ENCODE measurements at regions not wholly inside any gene's neighbourhood (a gene's known extent, or its start where the extent isn't known, plus 50 kb on each side); places are given as distances from the start of the nearest gene placed in this dataset.
"Not testable (repeated sequence)": the region's sequence is repeated elsewhere in the genome, so short reads cannot be mapped to it uniquely, and the experiment has no call there.

DNA sequence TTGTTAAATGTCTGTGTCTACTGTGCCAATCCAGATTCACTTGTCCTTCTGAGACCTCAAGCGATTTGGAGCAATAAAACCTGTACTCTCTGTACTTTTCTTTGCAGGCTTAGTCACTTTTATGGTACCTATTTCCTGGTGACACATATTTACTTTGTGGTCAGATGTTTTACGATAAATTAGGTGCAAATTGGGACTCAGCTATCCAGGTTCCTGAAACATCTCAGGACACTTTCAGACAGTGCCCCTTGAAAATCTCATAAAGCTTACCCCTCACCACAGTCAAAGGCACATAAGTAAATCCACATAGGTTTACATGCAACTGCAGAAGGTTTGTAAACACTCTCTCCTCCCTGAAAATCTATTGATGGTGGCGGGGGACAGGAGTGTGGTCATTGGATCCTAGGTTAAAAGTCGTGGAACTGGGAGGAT is 438.8 kb downstream of the EFNB2 start:
- DNase-seq (ENCODE audit: low spot score): no peak

DNA sequence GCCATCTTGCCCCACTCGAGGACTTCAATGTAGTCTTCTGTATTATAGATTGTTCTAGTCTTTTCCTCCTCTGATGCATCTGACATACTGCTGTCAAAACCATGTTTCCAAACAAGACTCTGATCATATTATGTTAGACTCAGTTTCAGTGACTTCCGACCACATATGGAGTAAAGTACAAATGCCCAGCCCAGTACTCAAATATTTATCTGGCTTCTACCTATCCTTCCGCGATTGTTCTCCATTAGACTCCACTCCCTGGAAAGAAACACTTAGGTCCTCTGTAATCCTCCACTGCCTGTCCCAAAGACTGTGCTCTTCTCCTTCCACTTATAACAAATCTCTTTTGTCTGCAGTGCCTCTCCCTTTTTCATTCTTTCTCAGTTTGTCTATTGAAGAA is 439.5 kb downstream of the EFNB2 start:
- DNase-seq (ENCODE audit: low spot score): no peak

DNA sequence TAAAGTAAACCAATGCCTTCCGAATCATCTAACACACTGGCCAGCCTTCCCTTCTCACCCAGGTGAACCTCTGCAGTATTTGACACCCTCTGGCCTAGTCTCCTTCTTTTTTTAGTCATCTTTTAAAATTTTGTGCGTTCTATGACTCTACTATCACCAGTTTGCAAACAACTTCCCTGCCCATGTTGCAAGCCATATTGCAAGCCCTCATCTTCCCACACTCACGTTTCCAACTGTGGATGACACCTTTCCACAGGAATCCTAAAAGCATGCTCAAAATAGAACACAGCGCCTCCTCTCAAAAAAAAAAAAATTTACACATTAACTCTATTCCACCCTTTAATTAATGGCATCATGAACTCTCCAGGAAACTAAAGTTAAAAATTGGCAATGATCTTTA is 440.1 kb downstream of the EFNB2 start:
- DNase-seq (ENCODE audit: low spot score): no peak

DNA sequence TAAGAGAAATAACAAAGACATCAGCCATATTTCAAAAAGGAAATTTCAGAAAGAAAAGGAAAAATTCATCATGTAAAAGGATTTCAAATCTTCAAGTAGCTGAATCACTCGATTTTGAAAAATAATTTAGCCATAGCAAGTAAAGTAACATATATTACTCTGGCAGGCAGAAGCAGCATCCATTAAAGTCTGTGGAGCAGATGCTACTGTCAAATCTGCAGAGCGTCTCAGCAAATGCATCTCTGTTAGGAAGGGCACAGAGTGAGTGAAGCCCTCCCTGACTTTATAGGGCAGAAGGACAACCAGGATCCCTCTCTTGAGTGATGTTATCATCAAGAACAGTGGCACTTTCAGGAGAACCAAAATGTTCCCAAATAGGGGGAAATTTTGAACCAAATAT is 445.5 kb downstream of the EFNB2 start:
- no peak for DNase-seq (ENCODE audit: low spot score)

DNA sequence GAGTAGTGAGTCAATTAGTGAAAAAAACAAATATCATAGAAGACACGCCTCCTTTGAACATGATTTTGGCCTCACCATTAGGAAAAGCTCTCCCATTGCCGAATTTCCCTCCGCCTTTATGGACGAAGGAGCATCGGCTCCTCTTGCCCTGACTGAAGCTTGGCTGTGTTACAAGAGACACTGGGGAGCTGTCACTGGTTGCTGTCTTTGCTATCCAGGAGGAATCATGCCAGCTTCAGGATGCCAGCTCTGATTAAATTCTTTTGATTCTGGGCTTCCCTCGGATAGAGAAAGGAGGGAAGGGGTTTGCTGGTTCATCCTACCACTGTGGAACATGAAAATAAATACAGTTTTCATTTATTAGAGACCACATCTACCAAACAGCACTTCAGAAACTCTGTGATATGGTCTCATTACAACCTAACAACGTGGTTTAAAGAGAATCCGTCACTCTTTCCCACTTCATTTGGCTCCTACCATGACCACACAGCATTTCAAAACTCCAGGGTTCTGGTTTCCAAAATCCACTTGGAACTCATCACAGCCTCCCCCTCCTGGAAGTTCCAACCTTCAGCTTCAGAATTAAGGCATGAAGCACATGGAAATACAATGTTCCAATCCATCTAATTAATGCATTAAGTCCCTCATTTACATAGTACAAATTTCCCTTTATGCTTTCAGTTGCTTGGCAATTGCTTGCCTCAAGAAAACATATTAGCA is 446.0 kb downstream of the EFNB2 start:
- DNase-seq (ENCODE audit: low spot score): no peak

DNA sequence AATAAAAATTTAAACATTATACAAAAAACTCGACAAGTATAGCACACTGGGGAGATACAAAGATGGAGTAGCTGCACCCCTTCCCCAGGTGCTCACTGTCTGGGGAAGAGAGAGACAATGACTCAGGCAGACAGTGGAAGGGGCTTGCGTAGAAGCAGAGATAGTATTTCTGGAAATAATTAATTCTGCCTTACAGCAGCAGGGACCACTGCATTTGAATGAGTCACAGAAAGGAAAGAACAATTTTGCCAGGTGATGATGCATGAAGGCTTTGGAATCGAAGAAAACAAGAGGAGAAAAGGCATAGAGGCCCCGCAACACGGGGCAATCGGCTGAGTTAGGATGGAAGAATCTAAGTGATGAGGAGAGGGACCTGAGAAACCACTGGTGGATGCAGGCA is 447.4 kb downstream of the EFNB2 start:
- DNase-seq (ENCODE audit: low spot score): no peak

DNA sequence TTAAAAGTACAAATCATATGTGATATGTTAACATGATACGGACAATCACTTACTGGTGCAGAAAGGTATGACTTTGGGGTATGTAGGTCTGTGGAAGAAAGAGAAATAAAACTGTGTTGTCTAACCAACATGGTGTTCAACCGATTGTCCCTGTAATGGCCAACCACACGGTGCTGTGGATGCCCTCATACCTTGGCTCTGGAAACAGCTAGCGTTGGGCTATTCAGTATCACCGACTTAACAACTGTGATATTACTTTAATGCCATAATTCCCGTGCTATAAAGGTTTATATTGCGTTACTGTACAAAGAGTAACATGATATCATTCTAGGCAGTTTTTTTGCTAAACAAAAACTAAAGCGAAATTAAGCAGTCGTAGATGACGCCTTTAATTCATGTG is 448.3 kb downstream of the EFNB2 start:
- no peak for DNase-seq (ENCODE audit: low spot score)

DNA sequence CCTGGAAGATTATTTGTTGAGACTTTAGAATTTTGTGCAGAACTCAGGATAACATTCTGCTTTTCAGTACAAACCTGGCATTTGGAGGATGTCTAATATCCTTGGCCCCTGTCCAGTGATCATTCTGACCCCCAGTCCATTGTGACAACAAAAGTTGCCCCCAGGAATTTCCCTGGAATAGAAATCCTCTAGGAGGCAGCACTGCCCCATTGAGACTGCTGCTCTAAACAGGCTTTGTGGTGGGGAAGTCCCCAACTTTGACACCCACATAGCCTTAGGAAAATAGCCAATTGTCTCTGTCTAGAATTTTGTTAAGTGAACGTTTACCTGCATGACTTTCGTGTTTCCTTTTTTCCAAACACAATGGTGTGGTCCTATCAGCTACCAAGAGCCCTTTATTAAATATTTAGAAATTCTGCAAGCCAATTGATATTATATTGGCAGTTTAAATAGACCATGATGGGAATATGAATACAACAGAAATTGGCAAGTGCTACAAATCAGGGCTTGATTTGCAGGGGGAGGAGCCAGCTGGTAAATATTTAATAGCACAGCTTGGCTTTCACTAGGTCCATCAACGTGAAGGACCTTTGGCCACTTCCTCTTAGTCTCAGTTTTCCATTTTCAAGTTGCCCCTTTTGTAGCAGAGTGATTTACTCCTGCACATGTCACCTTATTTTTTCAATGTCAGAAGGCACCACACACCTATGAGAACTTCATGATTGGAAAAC is 451.7 kb downstream of the EFNB2 start:
- peak; percentile 55 for DNase-seq (ENCODE audit: low spot score)

DNA sequence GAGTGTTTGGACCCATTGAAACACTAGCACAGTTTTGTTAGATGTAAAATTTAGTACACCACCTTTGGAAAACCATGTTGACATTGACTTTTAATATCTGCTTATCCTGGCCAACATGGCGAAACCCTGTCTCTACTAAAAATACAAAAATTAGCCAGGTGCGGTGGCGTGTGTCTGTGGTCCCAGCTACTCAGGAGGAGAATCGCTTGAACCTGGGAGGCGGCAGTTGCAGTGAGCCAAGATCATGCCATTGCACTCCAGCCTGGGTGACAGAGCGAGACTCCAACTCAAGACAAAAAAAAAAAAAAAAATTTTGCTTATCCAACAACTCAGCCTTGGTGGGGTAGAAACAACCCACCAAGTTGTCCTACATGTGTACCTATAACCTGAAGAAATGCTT is 454.2 kb downstream of the EFNB2 start:
- not testable (repeated sequence) for DNase-seq (ENCODE audit: low spot score)

DNA sequence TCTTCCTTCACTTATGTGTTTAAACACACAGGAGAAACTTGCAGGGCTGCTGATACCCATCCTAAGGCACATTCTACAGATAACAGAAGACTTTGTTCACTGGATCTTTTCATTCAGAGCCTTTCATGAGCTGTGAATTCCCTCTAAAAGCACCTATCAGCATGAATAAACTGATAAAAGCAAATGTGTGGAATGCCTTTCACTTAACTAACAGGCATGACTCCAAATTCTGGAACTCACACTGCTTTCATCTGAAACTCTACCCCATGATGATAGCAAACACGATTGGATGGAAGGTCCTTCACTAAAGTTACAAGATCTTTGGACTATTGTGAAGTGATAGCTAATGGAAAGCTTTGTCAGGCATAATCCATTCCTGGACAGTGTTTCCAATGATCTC is 457.3 kb downstream of the EFNB2 start:
- DNase-seq (ENCODE audit: low spot score): no peak

DNA sequence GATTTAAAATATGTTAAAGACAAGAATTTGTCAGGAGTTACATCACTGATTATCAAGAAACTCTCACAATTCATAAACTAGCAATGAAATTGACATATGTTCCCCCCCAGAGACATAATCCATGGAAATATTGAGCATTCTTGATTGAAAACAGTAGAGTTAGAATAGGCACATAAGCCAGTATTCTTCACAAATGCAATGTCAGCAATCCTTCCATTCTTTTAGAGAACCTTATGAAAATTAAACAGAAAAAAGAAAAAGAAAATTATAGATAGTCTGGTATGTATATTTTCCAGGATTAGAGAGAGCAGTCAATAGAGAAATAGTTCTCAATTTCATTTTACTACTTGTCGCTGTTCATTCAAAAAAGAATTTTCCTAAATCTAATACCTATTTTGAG is 458.4 kb downstream of the EFNB2 start:
- DNase-seq (ENCODE audit: low spot score): no peak

DNA sequence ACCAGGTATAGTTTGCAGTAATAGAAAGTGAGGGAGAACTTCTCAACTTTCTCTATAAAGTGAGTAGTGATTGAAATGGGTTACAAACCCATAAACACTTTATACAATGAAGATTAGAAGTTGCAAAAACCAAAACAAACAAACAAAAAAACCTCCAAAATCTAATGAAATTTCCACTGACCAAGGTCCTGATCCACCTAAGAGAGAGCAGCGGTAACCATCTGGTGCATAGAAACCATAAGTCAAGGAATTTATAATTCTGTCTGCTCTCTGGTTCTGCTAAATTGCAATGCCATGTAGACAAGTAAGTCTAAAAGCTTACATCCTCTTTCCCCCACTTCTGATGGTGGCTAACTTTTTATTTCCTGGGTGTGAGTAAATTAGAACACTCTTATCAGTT is 463.4 kb downstream of the EFNB2 start:
- DNase-seq (ENCODE audit: low spot score): no peak

DNA sequence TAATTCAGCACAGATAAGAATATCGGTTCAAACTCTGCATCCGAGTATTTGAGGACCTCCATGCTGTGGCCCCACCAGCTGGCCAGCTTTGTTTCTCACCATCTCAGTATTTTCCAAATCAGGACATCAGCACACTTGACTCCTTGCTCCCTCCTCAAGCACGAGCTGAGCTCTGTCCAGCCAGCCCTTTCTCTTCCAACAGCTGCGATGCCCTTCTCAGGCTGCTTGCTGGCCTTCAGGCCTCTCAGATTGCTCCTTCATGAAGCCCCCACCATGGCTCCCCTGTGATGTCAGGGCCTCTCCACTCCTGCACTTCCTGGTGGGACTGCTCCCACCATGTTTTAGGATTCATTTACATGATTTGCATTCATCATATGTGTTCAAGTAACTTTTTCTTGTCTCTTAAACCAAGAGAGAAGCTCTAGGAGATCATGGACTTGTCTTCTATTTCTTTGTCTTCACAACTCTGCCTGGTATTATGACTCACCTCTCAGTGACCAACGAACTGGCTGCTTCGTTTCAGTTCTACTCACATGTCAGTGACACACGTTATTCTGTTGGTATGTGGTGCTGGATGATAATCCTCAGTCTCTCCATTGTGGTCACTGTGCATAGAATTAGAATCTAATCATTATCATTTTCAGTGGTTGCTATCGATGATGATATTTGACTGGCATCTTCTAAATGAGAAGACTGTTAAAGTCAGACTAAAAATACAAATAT is 471.7 kb downstream of the EFNB2 start:
- peak; percentile 76 for DNase-seq (ENCODE audit: low spot score)

DNA sequence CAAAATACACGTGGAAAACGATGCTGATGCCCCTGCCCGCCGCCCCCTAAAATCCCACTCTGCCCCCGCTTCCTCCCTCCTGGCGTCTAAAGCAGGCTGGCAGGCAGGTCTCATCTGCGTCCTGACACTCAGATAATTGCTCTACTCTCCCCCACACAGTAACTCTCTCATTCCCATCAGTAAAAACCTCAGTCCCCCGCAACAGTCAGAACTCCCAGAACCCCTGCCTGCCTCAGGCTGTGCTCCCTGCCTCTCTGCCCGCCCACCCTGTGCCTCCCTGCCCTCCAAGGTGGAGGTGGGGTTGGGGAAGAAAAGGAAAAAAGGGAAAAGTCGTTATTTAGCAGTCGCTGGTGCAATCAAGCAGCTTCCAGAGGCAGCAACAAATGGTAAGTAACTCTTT is 473.7 kb downstream of the EFNB2 start:
- DNase-seq (ENCODE audit: low spot score): no peak

DNA sequence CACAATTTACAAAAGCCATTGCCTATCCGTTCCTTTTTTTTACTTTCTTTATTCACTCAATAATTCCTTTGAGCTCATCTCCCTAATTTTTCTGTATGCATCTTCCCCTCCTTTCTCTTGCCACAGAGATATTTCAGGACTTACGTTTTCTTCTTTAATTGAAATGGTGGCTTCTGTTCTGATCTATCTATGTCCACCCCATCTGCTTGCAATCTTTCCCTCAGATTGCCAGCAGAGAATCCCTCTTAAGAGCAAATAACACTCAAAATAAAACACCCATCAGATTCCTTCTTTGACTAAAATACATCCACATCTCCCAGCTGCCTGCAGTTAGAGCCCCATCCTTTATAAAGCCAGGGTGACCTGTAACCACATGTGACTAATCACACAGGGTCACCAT is 478.6 kb downstream of the EFNB2 start:
- DNase-seq (ENCODE audit: low spot score): no peak

DNA sequence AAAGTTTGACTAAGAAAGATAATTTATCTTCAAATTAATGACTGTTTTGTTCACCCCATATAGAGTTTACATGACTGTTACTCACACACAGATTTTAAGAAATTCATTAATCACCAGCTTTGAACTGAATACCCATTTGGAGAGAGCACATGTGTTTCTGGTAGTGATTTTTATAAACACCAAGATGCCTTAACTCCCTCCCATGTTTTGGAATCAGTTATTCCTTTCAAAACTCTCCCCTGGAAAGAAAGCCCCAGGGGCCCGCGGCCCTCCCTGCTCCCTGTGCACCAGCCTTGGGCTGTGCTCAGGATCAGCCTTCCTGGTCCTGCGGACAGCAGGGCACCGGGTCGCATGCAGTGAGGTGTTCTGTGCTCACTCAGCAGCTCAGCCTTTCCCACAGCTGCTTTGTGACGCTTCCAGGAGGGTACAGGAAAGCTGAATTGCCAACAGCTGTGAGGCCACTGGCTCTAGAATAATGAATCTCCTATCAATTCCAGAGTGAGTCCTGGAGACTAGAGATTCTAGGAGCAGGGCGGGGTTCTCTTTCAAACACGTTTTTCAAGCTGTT is 483.2 kb downstream of the EFNB2 start:
- DNase-seq (ENCODE audit: low spot score): peak; percentile 28

DNA sequence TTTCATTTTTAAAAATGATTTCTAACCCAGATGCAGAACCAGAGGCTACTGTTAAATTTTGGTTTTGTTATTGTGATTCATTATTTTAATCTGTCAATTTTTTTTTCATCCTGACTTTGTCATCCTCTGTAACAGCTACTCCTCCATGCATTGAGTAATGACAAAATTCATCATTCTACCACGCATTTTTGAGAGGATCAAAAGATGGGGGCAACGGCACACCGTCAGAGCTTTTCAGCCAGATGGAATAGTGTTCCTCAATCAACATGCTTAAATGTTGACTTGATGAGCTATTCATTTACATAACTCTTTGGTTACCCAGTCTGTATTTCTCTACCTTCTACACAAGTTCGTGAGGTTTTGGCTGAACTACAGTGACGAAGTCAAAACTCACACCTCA is 486.3 kb downstream of the EFNB2 start:
- DNase-seq (ENCODE audit: low spot score): no peak

DNA sequence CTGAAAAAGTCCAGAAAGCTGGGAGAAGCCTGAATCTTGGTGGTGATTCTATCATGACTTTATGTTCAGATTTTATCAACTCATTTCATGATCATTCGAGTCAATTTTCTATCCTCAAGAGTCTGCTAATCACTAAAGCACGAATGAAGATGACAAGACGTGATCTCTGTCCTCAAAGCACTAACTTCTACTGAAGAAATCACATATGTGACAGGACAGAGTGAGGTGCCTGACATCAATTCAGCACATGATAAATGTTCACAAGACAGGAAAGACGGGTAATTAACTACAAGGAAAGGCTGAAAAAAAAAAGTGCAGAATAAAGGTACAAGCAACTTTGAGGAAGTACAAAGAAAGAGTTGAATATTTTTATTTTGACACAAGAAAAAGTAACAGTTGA is 487.1 kb downstream of the EFNB2 start:
- no peak for DNase-seq (ENCODE audit: low spot score)

DNA sequence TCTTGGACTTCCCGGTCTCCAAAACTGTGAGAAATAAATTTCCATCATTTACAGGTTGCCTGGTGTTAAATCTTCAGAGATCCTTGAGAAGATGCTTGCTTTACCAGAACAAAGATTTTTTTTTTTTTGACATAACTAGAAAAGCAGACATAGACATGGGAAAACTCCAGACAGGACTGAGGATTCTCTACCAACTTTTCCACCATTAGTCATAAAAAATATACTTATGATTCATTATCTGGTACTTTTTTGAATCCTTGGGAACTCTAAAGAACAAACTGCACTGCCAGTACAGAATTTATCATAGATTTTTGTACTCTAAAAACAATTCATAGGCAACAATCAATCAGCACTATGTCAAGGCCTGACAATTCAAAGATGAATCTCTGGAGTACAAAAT is 487.6 kb downstream of the EFNB2 start:
- DNase-seq (ENCODE audit: low spot score): no peak

DNA sequence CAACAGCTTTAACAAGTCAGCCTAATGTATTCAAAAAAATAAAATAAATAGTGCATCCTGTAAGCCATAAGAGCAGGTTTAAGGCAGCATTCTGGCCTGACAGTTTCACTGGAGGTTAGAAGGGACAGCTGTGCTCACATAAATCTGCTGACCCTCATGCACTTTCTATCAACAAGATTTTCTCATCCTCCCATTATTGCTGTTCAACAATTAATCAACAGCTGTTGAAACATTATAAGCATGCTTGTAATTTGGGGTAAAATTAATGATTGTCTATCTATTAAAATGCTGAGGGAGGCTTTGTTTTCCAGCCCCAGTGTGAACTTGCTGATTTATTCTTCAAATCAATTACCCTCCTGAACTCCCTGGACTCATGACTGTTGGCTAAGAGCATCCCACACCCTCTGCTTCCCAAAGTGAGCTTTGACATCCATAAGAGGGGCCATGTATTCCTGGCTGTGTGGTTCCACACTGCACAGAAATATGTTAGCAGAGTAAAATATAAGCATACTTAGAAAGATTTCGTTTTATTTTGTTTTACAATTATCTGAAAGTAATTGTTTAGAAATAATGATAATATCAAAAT is 492.4 kb downstream of the EFNB2 start:
- no peak for DNase-seq (ENCODE audit: low spot score)

DNA sequence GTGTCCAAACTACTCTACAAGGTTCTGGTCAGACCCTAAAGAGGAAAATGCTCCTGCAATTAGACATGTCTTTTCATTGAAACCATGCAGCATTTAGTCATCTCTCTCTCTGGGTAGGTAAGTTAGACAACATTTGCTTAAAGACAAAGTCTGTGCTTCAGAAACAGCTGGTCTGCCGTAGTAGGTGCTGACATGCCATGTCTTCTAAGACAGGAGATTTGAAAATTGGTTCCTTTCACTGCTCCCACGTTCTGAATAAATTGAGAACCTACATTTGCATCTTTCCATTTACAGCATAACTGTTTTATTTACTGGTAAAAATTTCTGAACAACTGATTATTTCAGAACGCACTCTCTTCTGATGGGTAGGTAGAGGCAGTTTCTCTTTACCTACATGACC is 494.0 kb downstream of the EFNB2 start:
- no peak for DNase-seq (ENCODE audit: low spot score)

DNA sequence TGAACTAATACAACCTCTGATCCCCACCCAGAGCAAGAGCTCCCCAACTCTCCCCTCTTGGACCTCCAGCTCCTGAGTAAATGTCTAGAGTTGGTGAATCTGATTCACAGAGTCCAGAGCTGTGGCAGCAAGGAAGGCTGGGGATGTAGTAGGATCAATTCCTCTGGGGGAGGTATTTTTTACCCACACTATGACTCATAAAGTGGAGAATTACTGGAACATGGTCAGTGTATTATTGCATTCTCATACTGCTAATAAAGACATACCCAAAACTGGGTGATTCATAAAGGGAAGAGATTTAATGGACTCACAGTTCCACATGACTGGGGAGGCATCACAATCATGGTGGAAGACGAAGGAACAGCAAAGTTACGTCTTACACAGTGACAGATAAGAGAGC is 496.7 kb downstream of the EFNB2 start:
- DNase-seq (ENCODE audit: low spot score): peak; percentile 81

DNA sequence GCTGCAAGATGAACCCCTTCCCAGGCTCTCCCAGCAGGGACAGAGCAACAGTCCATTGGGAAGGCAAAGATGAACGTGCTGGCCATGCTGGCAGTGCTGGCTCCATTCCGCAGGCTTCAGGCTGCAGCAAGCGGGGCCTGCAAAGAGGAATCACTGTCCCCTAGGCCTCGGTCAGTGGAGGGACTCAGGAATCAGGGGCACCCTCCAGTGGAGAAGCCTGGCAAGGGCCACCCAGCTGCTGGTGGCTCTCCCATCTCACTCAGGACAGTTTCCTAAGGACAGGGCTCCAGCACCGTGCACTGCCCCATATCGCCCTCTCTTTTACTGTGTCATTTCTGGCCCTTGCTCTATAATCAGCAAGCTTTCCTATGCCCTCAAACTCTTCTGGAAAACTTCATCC is 498.6 kb downstream of the EFNB2 start:
- DNase-seq (ENCODE audit: low spot score): no peak

Data from AG08395 (cell line).